ENCODE measurements at regions not wholly inside any gene's neighbourhood (a gene's known extent, or its start where the extent isn't known, plus 50 kb on each side); places are given as distances from the start of the nearest gene placed in this dataset.

GRCh38 chr15:98417346-98417745 lies 231.0 kb upstream of the IGF1R start:
- intact Hi-C loops (cut with DNase I; ENCODE audit: low total_unique reads): no loop called here
- peaks cover 0 to 48% (median 20%) of the 10 kb centered on the region in 7 donors for H3K27me3 ChIP-seq (replicated peaks in 1 of 7)
- no peak for TF ChIP-seq POLR2AphosphoS5 (IDR thresholded peaks at IDR 0.05)
- TF ChIP-seq CTCF (IDR thresholded peaks at IDR 0.05 in 8 of 11, conservative IDR thresholded peaks at IDR 0.05 in 3 of 11): no peak
- TF ChIP-seq POLR2A (IDR thresholded peaks at IDR 0.05): no peak
- H3K4me3 ChIP-seq: no peak overlapping the region
- 79 to 92% (median 85%) methylated on average over 12 of the region's 12 CpGs for WGBS, 5 donors
- H3K27ac ChIP-seq: peak overlapping the region in 3 of 8 donors; percentile 29 to 55 (median 34)
- no peaks in the 10 kb centered on the region for H3K36me3 ChIP-seq
- H3K4me1 ChIP-seq: peaks cover 6 to 18% (median 15%) of the 10 kb centered on the region in 6 donors
- no peak for DNase-seq
- no peaks in the 10 kb centered on the region for H3K9me3 ChIP-seq

- WGBS, 5 donors: 73 to 85% (median 80%) methylated on average over 11 of the region's 11 CpGs
- peaks cover 6 to 18% (median 15%) of the 10 kb centered on the region in 6 donors for H3K4me1 ChIP-seq
- H3K27ac ChIP-seq: no peak overlapping the region
- no peak overlapping the region for H3K4me3 ChIP-seq
- DNase-seq: no peak
- H3K36me3 ChIP-seq: no peaks in the 10 kb centered on the region
- intact Hi-C loops (cut with DNase I; ENCODE audit: low total_unique reads): no loop called here
- no peaks in the 10 kb centered on the region for H3K9me3 ChIP-seq
- no peak for TF ChIP-seq CTCF (IDR thresholded peaks at IDR 0.05 in 8 of 11, conservative IDR thresholded peaks at IDR 0.05 in 3 of 11)
- no peak for TF ChIP-seq POLR2AphosphoS5 (IDR thresholded peaks at IDR 0.05)
- no peak for TF ChIP-seq POLR2A (IDR thresholded peaks at IDR 0.05)
- peaks cover 0 to 55% (median 24%) of the 10 kb centered on the region in 7 donors for H3K27me3 ChIP-seq (replicated peaks in 1 of 7)
Measured at GRCh38 chr15:98418122-98418521, 230.2 kb upstream of the IGF1R start.

- no peaks in the 10 kb centered on the region for H3K36me3 ChIP-seq
- WGBS, 5 donors: 66 to 77% (median 70%) methylated on average over 5 of the region's 5 CpGs
- intact Hi-C loops (cut with DNase I; ENCODE audit: low total_unique reads): no loop called here
Measured at GRCh38 chr15:98419173-98419780, 229.1 kb upstream of the IGF1R start.

More at GRCh38 chr15:98419173-98419780, 229.1 kb upstream of the IGF1R start:
- H3K4me1 ChIP-seq: peaks cover 6 to 18% (median 15%) of the 10 kb centered on the region in 6 donors
- H3K4me3 ChIP-seq: no peak overlapping the region
- no peak for DNase-seq
- no peaks in the 10 kb centered on the region for H3K9me3 ChIP-seq
- no peak overlapping the region for H3K27ac ChIP-seq
- H3K27me3 ChIP-seq (replicated peaks in 1 of 7): peaks cover 0 to 62% (median 26%) of the 10 kb centered on the region in 7 donors
- no peak for TF ChIP-seq POLR2A (IDR thresholded peaks at IDR 0.05)
- no peak for TF ChIP-seq CTCF (IDR thresholded peaks at IDR 0.05 in 8 of 11, conservative IDR thresholded peaks at IDR 0.05 in 3 of 11)
- TF ChIP-seq POLR2AphosphoS5 (IDR thresholded peaks at IDR 0.05): no peak

Measured in spleen (tissue), 11 donors.